GM10266 (cell line): ENCODE measurements at regions not wholly inside any gene's neighbourhood (a gene's known extent, or its start where the extent isn't known, plus 50 kb on each side); places are given as distances from the start of the nearest gene placed in this dataset.
"Not testable (repeated sequence)": the region's sequence is repeated elsewhere in the genome, so short reads cannot be mapped to it uniquely, and the experiment has no call there.

ENCODE experiments used
- DNase-seq: peaks from one replicate; pipeline ENCODE4 v3.0.0; 2012; ENCODE audit errors: extremely low spot score
- CTCF ChIP-seq: IDR thresholded peaks from 2 replicates; pipeline ENCODE4 v1.5.1; 2012; ENCODE audit warnings: mild to moderate bottlenecking, low read depth; ENCODE audit not compliant: control insufficient read depth, insufficient read depth; ENCODE audit errors: missing control alignments

GRCh38 chr17:79552824-79553223 is 58.0 kb downstream of the RBFOX3 start:
- TF ChIP-seq CTCF, result no peak
- DNase-seq, result no peak

- no peak for DNase-seq
- no peak for TF ChIP-seq CTCF
Observed at GRCh38 chr17:79552405-79552804, 58.4 kb downstream of the RBFOX3 start.

GRCh38 chr17:79549141-79549915 is 61.5 kb downstream of the RBFOX3 start:
- TF ChIP-seq CTCF, result no peak
- DNase-seq, result no peak

GRCh38 chr17:79548116-79548515 is 62.7 kb downstream of the RBFOX3 start:
- no peak for TF ChIP-seq CTCF
- DNase-seq, result no peak

GRCh38 chr17:79547586-79547985 is 63.3 kb downstream of the RBFOX3 start:
- DNase-seq, result no peak
- no peak for TF ChIP-seq CTCF

GRCh38 chr17:79547171-79547570 is 63.7 kb downstream of the RBFOX3 start:
- DNase-seq, result not testable (repeated sequence)

GRCh38 chr17:79546386-79546785 is 64.5 kb downstream of the RBFOX3 start:
- no peak for DNase-seq
- TF ChIP-seq CTCF, result no peak
